ENCODE measurements at regions not wholly inside any gene's neighbourhood (a gene's known extent, or its start where the extent isn't known, plus 50 kb on each side); places are given as distances from the start of the nearest gene placed in this dataset.

- DNase-seq (ENCODE audit: low read depth, low spot score): peak; percentile 82
- in situ Hi-C loops (cut with HindIII; ENCODE audit: low pct_unique_long_range_greater_than_20kb, low sequenced_read_pairs): loop anchor here (25.0 kb wide), 1 partner anchor 99 kb away; no protein-coding TSS in a partner anchor
Observed at GRCh38 chr3:56988458-56989168, 71.9 kb upstream of the SPATA12 start.

DNA sequence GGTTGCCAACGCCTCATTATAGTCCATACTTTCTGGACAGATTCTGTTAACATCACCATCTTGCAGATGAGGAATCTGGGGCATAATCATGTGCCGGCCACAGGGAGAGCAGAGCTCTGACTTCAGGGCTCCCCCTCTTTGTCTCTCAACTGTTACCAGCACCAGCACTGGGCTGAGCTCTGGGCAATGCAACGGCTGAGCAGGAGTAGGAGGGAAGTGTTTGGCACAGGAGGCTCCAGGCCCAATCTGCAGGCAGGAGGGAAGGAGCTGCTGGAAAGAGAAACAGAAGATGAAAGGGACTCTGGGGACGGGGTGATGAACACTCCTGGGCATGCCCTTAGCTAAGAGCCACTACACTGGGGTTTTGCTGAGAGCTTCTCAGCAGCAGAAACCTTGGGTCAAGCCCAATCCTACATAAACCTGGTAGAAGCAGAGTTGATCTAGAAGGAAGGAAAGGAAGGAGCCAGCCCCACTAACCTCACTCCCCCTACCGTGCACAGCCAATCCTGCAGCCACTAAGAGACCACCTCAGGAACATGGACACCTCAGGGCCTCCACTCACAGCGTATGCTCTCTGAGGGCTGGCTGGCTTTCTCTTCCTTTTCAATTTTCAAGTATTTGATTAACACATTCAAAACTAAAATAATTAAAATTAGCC, 73.1 kb upstream of the SPATA12 start:
- in situ Hi-C loops (cut with HindIII; ENCODE audit: low pct_unique_long_range_greater_than_20kb, low sequenced_read_pairs): loop anchor here (25.0 kb wide), 1 partner anchor 100 kb away; no protein-coding TSS in a partner anchor
- DNase-seq (ENCODE audit: low read depth, low spot score): no peak

DNA sequence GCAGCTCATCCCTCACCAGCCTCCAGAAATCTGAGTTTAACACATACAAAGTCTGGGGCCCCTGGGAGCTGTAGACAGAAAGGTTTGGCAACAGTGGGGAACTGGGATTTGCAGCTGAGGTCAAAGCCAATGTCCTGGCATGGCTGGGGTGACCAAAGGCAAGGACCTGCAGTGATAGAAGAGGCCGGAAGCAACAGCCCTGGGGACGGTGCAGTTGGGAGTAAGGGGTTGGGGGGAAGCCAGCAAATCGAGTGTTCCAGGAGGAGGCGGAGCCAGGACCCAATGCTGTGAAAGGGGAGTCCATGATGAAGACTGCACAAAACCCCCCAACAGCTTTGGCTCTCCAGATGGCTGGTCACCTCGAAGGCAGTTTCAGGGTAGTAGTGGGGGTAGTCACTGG, 74.1 kb upstream of the SPATA12 start:
- in situ Hi-C loops (cut with HindIII; ENCODE audit: low pct_unique_long_range_greater_than_20kb, low sequenced_read_pairs): loop anchor here (25.0 kb wide), 1 partner anchor 101 kb away; no protein-coding TSS in a partner anchor
- DNase-seq (ENCODE audit: low read depth, low spot score): no peak

- in situ Hi-C loops (cut with HindIII; ENCODE audit: low pct_unique_long_range_greater_than_20kb, low sequenced_read_pairs): loop anchor here (25.0 kb wide), 1 partner anchor 101 kb away; no protein-coding TSS in a partner anchor
- DNase-seq (ENCODE audit: low read depth, low spot score): no peak
Observed at GRCh38 chr3:56985878-56986277, 74.6 kb upstream of the SPATA12 start.

- DNase-seq (ENCODE audit: low read depth, low spot score): no peak
- in situ Hi-C loops (cut with HindIII; ENCODE audit: low pct_unique_long_range_greater_than_20kb, low sequenced_read_pairs): loop anchor here (25.0 kb wide), 1 partner anchor 102 kb away; no protein-coding TSS in a partner anchor
Observed at GRCh38 chr3:56985460-56985859, 75.0 kb upstream of the SPATA12 start.

DNA sequence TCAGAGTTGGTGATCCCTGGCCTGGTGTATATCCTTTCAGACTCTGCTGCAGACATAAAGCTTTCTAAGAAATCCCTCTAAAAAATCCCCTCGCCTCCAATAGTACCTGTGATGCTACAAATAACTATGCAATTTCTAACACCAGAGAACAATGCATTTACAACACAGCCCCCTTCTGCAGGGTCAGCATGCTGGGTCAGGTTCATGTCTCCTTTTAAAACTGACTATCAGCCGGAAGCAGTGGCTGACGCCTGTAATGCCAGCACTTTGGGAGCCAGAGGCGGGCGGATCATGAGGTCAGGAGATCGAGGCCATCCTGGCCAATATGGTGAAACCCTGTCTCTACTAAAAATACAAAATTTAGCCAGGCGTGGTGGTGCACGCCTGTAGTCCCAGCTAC, 77.0 kb upstream of the SPATA12 start:
- DNase-seq (ENCODE audit: low read depth, low spot score): no peak
- in situ Hi-C loops (cut with HindIII; ENCODE audit: low pct_unique_long_range_greater_than_20kb, low sequenced_read_pairs): loop anchor here (25.0 kb wide), 1 partner anchor 104 kb away; no protein-coding TSS in a partner anchor

- in situ Hi-C loops (cut with HindIII; ENCODE audit: low pct_unique_long_range_greater_than_20kb, low sequenced_read_pairs): loop anchor here (25.0 kb wide), 1 partner anchor 106 kb away; no protein-coding TSS in a partner anchor
- no peak for DNase-seq (ENCODE audit: low read depth, low spot score)
Observed at GRCh38 chr3:56981445-56982230, 78.8 kb upstream of the SPATA12 start.

GRCh38 chr3:56980798-56981390, 79.6 kb upstream of the SPATA12 start:
- in situ Hi-C loops (cut with HindIII; ENCODE audit: low pct_unique_long_range_greater_than_20kb, low sequenced_read_pairs): loop anchor here (25.0 kb wide), 1 partner anchor 106 kb away; no protein-coding TSS in a partner anchor
- DNase-seq (ENCODE audit: low read depth, low spot score): no peak

GRCh38 chr3:56980243-56980642, 80.2 kb upstream of the SPATA12 start:
- in situ Hi-C loops (cut with HindIII; ENCODE audit: low pct_unique_long_range_greater_than_20kb, low sequenced_read_pairs): loop anchor here (25.0 kb wide), 1 partner anchor 107 kb away; no protein-coding TSS in a partner anchor
- DNase-seq (ENCODE audit: low read depth, low spot score): no peak

DNA sequence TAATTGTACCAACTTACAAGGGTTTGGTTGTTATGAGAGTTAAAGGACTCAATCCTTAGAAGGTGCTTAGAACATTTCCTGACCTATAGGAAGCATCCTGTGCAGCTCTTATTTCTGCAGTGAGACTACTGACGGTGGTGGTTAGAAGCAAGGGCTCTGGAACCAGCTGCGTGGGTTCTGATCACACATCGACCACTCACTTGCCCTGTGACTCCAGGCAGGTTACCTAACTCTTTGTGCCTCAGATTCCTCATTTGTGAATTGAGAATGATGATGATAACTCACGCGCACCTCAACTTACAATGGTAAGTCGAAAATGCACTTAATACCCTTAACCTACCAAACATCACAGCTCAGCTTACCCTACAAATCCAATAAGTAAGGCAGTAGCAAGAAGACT, 80.7 kb upstream of the SPATA12 start:
- in situ Hi-C loops (cut with HindIII; ENCODE audit: low pct_unique_long_range_greater_than_20kb, low sequenced_read_pairs): loop anchor here (25.0 kb wide), 1 partner anchor 108 kb away; no protein-coding TSS in a partner anchor
- no peak for DNase-seq (ENCODE audit: low read depth, low spot score)

DNA sequence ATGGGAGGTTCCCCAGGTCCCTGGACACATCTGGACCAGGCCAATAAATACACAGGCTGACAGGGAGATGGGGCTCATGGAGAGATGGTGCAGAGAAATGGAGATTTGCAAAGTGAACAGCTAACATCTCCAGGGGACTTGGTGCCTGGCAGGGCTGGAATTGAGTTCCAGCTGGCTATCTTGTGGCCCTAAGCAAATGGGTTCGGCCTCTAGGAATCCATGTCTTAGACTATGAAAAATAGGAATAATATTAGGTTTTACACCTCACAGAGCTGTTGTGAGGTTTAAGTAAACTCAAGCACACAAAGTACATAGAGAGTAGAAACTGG, 82.9 kb upstream of the SPATA12 start:
- no peak for DNase-seq (ENCODE audit: low read depth, low spot score)
- in situ Hi-C loops (cut with HindIII; ENCODE audit: low pct_unique_long_range_greater_than_20kb, low sequenced_read_pairs): loop anchor here (25.0 kb wide), 1 partner anchor 110 kb away; no protein-coding TSS in a partner anchor

- in situ Hi-C loops (cut with HindIII; ENCODE audit: low pct_unique_long_range_greater_than_20kb, low sequenced_read_pairs): loop anchor here (25.0 kb wide), 1 partner anchor 110 kb away; no protein-coding TSS in a partner anchor
- DNase-seq (ENCODE audit: low read depth, low spot score): no peak
Observed at GRCh38 chr3:56976651-56977560, 83.6 kb upstream of the SPATA12 start.

DNA sequence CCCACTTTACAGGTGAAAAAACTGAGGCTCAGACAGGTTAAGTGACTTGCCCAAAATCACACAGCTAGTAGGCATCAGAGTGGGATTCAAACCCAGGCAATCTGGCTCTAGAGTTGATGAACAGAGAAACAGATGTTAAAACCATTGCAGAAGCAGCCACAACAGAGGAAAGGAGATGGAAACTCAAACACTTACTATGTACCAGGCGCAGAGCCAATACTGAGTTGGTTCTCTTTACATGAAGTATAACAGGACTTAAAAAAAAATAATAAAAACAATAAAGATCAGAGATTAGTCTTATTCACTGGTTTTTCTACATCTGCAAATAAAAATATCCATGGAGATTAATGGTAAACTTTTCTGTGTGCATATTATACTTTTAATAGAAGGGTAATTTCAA, 84.9 kb upstream of the SPATA12 start:
- in situ Hi-C loops (cut with HindIII; ENCODE audit: low pct_unique_long_range_greater_than_20kb, low sequenced_read_pairs): loop anchor here (25.0 kb wide), 1 partner anchor 112 kb away; no protein-coding TSS in a partner anchor
- DNase-seq (ENCODE audit: low read depth, low spot score): no peak

DNA sequence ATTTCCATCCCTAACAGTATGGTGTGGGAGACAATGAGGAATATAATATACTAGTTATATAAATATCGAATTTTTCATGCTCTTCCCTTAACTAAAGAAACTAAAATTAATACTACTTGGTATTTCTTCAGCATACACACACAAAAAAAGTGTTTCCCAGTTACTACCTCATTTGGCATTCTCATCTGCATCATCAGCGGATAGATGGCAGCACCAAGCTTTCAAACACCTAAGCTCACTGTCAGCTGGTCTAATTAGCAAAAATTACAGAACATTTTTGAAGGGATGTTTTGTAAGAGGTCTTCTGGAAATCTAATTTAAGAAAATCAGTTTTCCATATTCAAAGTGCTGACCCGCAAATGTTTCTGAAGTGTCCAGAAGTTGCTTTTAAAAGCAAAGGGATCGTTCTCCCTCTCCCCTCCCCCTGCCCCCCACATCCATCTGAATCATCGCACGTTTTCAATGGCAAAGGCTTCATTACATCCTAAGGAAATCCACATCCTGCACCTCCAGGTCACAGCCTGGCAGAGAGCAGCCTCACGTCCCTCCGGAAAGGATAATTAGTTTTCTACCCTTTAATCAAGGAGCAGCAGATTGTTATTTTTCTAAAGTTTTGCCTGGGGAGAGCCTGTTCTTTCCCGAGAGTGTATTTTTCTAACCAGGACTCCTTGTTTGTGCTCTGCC, 86.1 kb upstream of the SPATA12 start:
- DNase-seq (ENCODE audit: low read depth, low spot score): no peak
- in situ Hi-C loops (cut with HindIII; ENCODE audit: low pct_unique_long_range_greater_than_20kb, low sequenced_read_pairs): no loop called here

DNA sequence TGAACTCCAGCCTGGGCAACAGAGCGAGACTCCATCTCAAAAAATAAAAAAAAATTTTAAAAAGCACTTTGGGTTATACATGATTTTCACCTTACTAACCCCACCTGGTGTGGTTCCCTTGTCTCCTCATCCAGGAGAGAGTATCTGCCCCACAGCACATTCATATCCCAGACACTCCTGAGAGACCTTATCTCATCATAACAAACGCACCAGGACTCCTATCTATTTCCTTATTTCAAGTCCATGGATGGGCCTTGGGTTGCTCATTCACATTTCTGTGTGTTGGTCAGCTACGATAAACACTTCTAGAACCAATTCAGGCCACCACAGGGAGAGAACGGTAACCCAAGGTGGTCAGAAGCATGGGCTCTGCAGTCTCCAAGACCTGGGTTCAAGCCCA, 88.6 kb upstream of the SPATA12 start:
- DNase-seq (ENCODE audit: low read depth, low spot score): no peak
- in situ Hi-C loops (cut with HindIII; ENCODE audit: low pct_unique_long_range_greater_than_20kb, low sequenced_read_pairs): no loop called here

GRCh38 chr3:56971261-56971660, 89.2 kb upstream of the SPATA12 start:
- DNase-seq (ENCODE audit: low read depth, low spot score): no peak
- in situ Hi-C loops (cut with HindIII; ENCODE audit: low pct_unique_long_range_greater_than_20kb, low sequenced_read_pairs): no loop called here

Data from SK-MEL-5 (cell line).